Parathyroid adenoma (tissue), 2 donors: ENCODE measurements at regions not wholly inside any gene's neighbourhood (a gene's known extent, or its start where the extent isn't known, plus 50 kb on each side); places are given as distances from the start of the nearest gene placed in this dataset.

Experiments used
- H2AFZ ChIP-seq: fragments of 300-600 bp; sonication (generic); one replicate; pipeline ENCODE4 v1.7.0; 2017; ENCODE audit warnings: antibody characterized with exemption, mild to moderate bottlenecking
- H3K27ac ChIP-seq: fragments of 300-600 bp; sonication (generic); one replicate; pipeline ENCODE4 v1.7.0; 2017
- H3K27me3 ChIP-seq: fragments of 300-600 bp; sonication (generic); one replicate; pipeline ENCODE4 v1.7.0; 2017; ENCODE audit warnings: low read length; ENCODE audit not compliant: control insufficient read depth, insufficient read depth
- H3K36me3 ChIP-seq: fragments of 300-600 bp; sonication (generic); one replicate; pipeline ENCODE4 v1.7.0; 2017; ENCODE audit warnings: low read length; ENCODE audit not compliant: control insufficient read depth, insufficient read depth
- H3K4me1 ChIP-seq: fragments of 300-600 bp; sonication (generic); one replicate; pipeline ENCODE4 v1.7.0; 2017; ENCODE audit warnings: control low read depth
- H3K4me2 ChIP-seq: fragments of 300-600 bp; sonication (generic); one replicate; pipeline ENCODE4 v1.7.0; 2017; ENCODE audit warnings: low read length
- H3K4me3 ChIP-seq: fragments of 300-600 bp; sonication (generic); one replicate; pipeline ENCODE4 v1.7.0; 2017; ENCODE audit warnings: low read depth, low read length
- H3K79me2 ChIP-seq: fragments of 300-600 bp; sonication (generic); one replicate; pipeline ENCODE4 v1.7.0; 2017; ENCODE audit warnings: control low read depth
- H3K9ac ChIP-seq: fragments of 300-600 bp; sonication (generic); one replicate; pipeline ENCODE4 v1.7.0; 2017; ENCODE audit warnings: mild to moderate bottlenecking
- H3K9me3 ChIP-seq: fragments of 300-600 bp; sonication (generic); one replicate; pipeline ENCODE4 v1.7.0; 2017; ENCODE audit warnings: low read length; ENCODE audit not compliant: control insufficient read depth
- TF ChIP-seq, protein P1 (sequence below): fragments of 300-600 bp; sonication (generic); IDR thresholded peaks from one replicate; pipeline ENCODE4 v1.7.0; 2017; ENCODE audit warnings: antibody characterized with exemption, mild to moderate bottlenecking
- donor health status: primary hyperparathyroidism.

GRCh38 chr21:36543924-36544323 is 64.0 kb upstream of the CLDN14 start:
- Histone ChIP-seq H3K4me3 (no peak overlapping the region), H3K9me3 (no peaks in the 10 kb centered on the region), H3K27ac (no peak overlapping the region), H2AFZ (no peak overlapping the region), H3K27me3 (no peaks in the 10 kb centered on the region), H3K4me2 (no peak overlapping the region), H3K9ac (no peak overlapping the region), H3K4me1 (no peaks in the 10 kb centered on the region), H3K36me3 (no peaks in the 10 kb centered on the region), H3K79me2 (no peaks in the 10 kb centered on the region)
- TF ChIP-seq, protein P1, sequence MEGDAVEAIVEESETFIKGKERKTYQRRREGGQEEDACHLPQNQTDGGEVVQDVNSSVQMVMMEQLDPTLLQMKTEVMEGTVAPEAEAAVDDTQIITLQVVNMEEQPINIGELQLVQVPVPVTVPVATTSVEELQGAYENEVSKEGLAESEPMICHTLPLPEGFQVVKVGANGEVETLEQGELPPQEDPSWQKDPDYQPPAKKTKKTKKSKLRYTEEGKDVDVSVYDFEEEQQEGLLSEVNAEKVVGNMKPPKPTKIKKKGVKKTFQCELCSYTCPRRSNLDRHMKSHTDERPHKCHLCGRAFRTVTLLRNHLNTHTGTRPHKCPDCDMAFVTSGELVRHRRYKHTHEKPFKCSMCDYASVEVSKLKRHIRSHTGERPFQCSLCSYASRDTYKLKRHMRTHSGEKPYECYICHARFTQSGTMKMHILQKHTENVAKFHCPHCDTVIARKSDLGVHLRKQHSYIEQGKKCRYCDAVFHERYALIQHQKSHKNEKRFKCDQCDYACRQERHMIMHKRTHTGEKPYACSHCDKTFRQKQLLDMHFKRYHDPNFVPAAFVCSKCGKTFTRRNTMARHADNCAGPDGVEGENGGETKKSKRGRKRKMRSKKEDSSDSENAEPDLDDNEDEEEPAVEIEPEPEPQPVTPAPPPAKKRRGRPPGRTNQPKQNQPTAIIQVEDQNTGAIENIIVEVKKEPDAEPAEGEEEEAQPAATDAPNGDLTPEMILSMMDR = no peak

- Histone ChIP-seq H2AFZ (no peak overlapping the region), H3K36me3 (no peaks in the 10 kb centered on the region), H3K79me2 (no peaks in the 10 kb centered on the region), H3K27ac (no peak overlapping the region), H3K4me1 (no peaks in the 10 kb centered on the region), H3K9ac (no peak overlapping the region), H3K4me3 (no peak overlapping the region), H3K27me3 (no peaks in the 10 kb centered on the region), H3K4me2 (no peak overlapping the region), H3K9me3 (no peaks in the 10 kb centered on the region)
- TF ChIP-seq, protein P1 = no peak
Measured at GRCh38 chr21:36544545-36544944, 64.6 kb upstream of the CLDN14 start.

GRCh38 chr21:36545776-36546511 is 66.0 kb upstream of the CLDN14 start:
- Histone ChIP-seq H3K79me2 (no peaks in the 10 kb centered on the region), H3K9ac (no peak overlapping the region), H3K27ac (no peak overlapping the region), H3K36me3 (no peaks in the 10 kb centered on the region), H3K4me1 (no peaks in the 10 kb centered on the region), H3K27me3 (no peaks in the 10 kb centered on the region), H3K9me3 (no peaks in the 10 kb centered on the region), H3K4me2 (no peak overlapping the region), H3K4me3 (no peak overlapping the region), H2AFZ (no peak overlapping the region)
- TF ChIP-seq, protein P1 = no peak

DNA sequence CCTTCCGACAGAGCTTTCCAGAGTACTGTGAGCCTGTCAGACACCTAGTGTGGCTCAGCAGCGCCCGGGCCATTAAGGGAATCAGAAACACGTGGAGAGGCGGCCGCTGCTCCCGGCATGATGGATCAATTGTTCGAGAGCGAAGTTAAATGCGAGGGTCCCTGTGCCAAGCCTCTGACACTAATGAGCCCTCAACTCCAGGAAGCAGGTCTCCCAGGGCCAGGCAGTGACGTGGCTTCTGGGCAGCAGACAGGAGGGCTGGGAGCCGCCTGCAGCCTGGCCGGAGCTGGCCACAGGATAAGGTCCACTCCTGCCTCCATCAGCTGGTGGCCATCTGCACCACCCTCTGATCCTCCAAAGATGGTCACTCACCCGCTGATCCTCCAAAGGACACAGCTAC is 67.5 kb upstream of the CLDN14 start:
- Histone ChIP-seq H3K4me3 (no peak overlapping the region), H3K27me3 (no peaks in the 10 kb centered on the region)

More for the DNA sequence above, 67.5 kb upstream of the CLDN14 start:
- no peaks in the 10 kb centered on the region for H3K79me2 ChIP-seq
- no peak overlapping the region for H2AFZ ChIP-seq
- H3K27ac ChIP-seq = no peak overlapping the region
- no peak overlapping the region for H3K4me2 ChIP-seq
- H3K9ac ChIP-seq = no peak overlapping the region
- no peaks in the 10 kb centered on the region for H3K9me3 ChIP-seq
- no peaks in the 10 kb centered on the region for H3K4me1 ChIP-seq
- TF ChIP-seq, protein P1 = no peak
- no peaks in the 10 kb centered on the region for H3K36me3 ChIP-seq
